HG03039 (cell line): ENCODE measurements at regions not wholly inside any gene's neighbourhood (a gene's known extent, or its start where the extent isn't known, plus 50 kb on each side); places are given as distances from the start of the nearest gene placed in this dataset.

Experiments
- ATAC-seq: cut with Tn5 transposase; IDR thresholded peaks from one replicate; pipeline ENCODE4 v1.9.1; 2021; ENCODE audit warnings: mild to moderate bottlenecking, moderate library complexity; ENCODE audit not compliant: unreplicated experiment

GRCh38 chr5:105581988-105582690 lies 2019.5 kb upstream of the NUDT12 start:
- no peak for ATAC-seq

- no peak for ATAC-seq
Observed at GRCh38 chr5:105573575-105573974, 2011.0 kb upstream of the NUDT12 start.

GRCh38 chr5:105565531-105565930 lies 2002.9 kb upstream of the NUDT12 start:
- no peak for ATAC-seq

- ATAC-seq, result no peak
Observed at GRCh38 chr5:105563842-105564241, 2001.3 kb upstream of the NUDT12 start.

GRCh38 chr5:105554568-105555169 lies 1992.1 kb upstream of the NUDT12 start:
- ATAC-seq, result no peak

- no peak for ATAC-seq
Observed at GRCh38 chr5:105544300-105544699, 1981.7 kb upstream of the NUDT12 start.

GRCh38 chr5:105536675-105537074 lies 1974.1 kb upstream of the NUDT12 start:
- ATAC-seq, result no peak

- ATAC-seq, result no peak
Observed at GRCh38 chr5:105530716-105531261, 1968.2 kb upstream of the NUDT12 start.

- no peak for ATAC-seq
Observed at GRCh38 chr5:105529851-105530250, 1967.3 kb upstream of the NUDT12 start.

GRCh38 chr5:105508519-105508918 lies 1945.9 kb upstream of the NUDT12 start:
- ATAC-seq, result no peak

GRCh38 chr5:105506692-105507277 lies 1944.2 kb upstream of the NUDT12 start:
- no peak for ATAC-seq

GRCh38 chr5:105503950-105504349 lies 1941.4 kb upstream of the NUDT12 start:
- no peak for ATAC-seq

- ATAC-seq, result no peak
Observed at GRCh38 chr5:105501315-105501714, 1938.7 kb upstream of the NUDT12 start.

GRCh38 chr5:105475401-105475800 lies 1912.8 kb upstream of the NUDT12 start:
- ATAC-seq, result no peak

GRCh38 chr5:105462377-105462776 lies 1899.8 kb upstream of the NUDT12 start:
- ATAC-seq, result no peak

- no peak for ATAC-seq
Observed at GRCh38 chr5:105460721-105461120, 1898.1 kb upstream of the NUDT12 start.

GRCh38 chr5:105453216-105453807 lies 1890.7 kb upstream of the NUDT12 start:
- no peak for ATAC-seq

- no peak for ATAC-seq
Observed at GRCh38 chr5:105448271-105448670, 1885.7 kb upstream of the NUDT12 start.

GRCh38 chr5:105430516-105430915 lies 1867.9 kb upstream of the NUDT12 start:
- ATAC-seq, result no peak

GRCh38 chr5:105428451-105429380 lies 1866.1 kb upstream of the NUDT12 start:
- no peak for ATAC-seq

- no peak for ATAC-seq
Observed at GRCh38 chr5:105414067-105414466, 1851.5 kb upstream of the NUDT12 start.
